HepG2 (cell line): ENCODE measurements at regions not wholly inside any gene's neighbourhood (a gene's known extent, or its start where the extent isn't known, plus 50 kb on each side); places are given as distances from the start of the nearest gene placed in this dataset.

ENCODE experiments used
- ATAC-seq: fragments of 200-7000 bp; cut with Tn5 transposase; 3 replicates; pipeline ENCODE4 v1.9.1; 2020; ENCODE audit warnings: mild to moderate bottlenecking, moderate library complexity
- BruUV-seq: library from RNA; stranded (reverse); fragments of 400-500 nt; replicated peaks from 2 replicates; lab custom pipeline; 2021; lab: Mats Ljungman, UMichigan
- CTCF ChIA-PET: fragments of 300-600 bp; formaldehyde crosslinking; extraction: SDS; loops from one replicate; lab custom pipeline; 2021; ENCODE audit warnings: low total read pairs, inconsistent platforms, low intra/inter-chr PET ratio; lab: Yijun Ruan, JAX
- POLR2A ChIA-PET: fragments of 350-600 bp; sonication (Branson Sonifier 250); formaldehyde crosslinking; loops from one replicate; lab custom pipeline; 2020; ENCODE audit warnings: antibody characterized with exemption, inconsistent platforms; lab: Yijun Ruan, JAX
- DNase-seq: peaks from one replicate; pipeline ENCODE4 v3.0.0-alpha.2; 2015; ENCODE audit warnings: low spot score
- FAIRE-seq: peaks from 3 replicates; lab custom pipeline; 2011; peaks lifted over from hg19 to GRCh38; lab: Jason Lieb, UNC
- H2AFZ ChIP-seq: one replicate; pipeline ENCODE4 v1.6.1; 2011; ENCODE audit warnings: low read length, inconsistent platforms
- H3K27ac ChIP-seq: fragments of 300-600 bp; 3 replicates; pipeline ENCODE4 v1.8.0; 2011; ENCODE audit warnings: mixed run types, mild to moderate bottlenecking, mixed read lengths, low read length, inconsistent platforms; ENCODE audit not compliant: insufficient read depth; ENCODE audit errors: extremely low read length
- H3K27me3 ChIP-seq, 2 experiments: fragments of 200-600 bp in 1 of 2; 2 replicates in 1 of 2; 3 replicates in 1 of 2; pipeline versions ENCODE4 v1.6.0 to v1.8.0; 2011; ENCODE audit warnings: low read length in 2 of 2, mild to moderate bottlenecking in 2 of 2, moderate library complexity in 2 of 2, inconsistent platforms in 1 of 2; ENCODE audit not compliant: insufficient read depth in 2 of 2, control insufficient read depth in 1 of 2
- H3K36me3 ChIP-seq, 2 experiments: fragments of 200-600 bp in 1 of 2; replicated peaks in 1 of 2; 2 replicates in 1 of 2; 3 replicates in 1 of 2; pipeline versions ENCODE4 v1.5.1 to v1.8.0; 2011; ENCODE audit warnings: low read length in 2 of 2, inconsistent platforms in 1 of 2; ENCODE audit not compliant: insufficient read depth in 2 of 2, control insufficient read depth in 1 of 2
- H3K4me1 ChIP-seq: 2 replicates; pipeline ENCODE4 v1.5.1; 2012; ENCODE audit warnings: low read length, inconsistent platforms; ENCODE audit not compliant: insufficient read depth
- H3K4me2 ChIP-seq: 2 replicates; pipeline ENCODE4 v1.6.0; 2011; ENCODE audit warnings: low read depth, low read length, inconsistent platforms
- H3K4me3 ChIP-seq, 3 experiments: fragments of 200-600 bp in 1 of 3; sonication (generic), shearing (Covaris generic) in 1 of 3; replicated peaks in 1 of 3; 2 replicates each; pipeline ENCODE4 v1.5.1; 2011 to 2016; ENCODE audit warnings: low read length in 3 of 3, inconsistent platforms in 2 of 3, low read depth in 2 of 3, mild to moderate bottlenecking in 2 of 3, control low read depth in 1 of 3, mixed read lengths in 1 of 3; ENCODE audit not compliant: insufficient read depth in 1 of 3
- H3K79me2 ChIP-seq: one replicate; pipeline ENCODE4 v1.6.1; 2011; ENCODE audit warnings: low read length, inconsistent platforms; ENCODE audit not compliant: insufficient read depth
- H3K9ac ChIP-seq: 2 replicates; pipeline ENCODE4 v1.6.0; 2011; ENCODE audit warnings: mild to moderate bottlenecking, low read depth, low read length, inconsistent platforms; ENCODE audit not compliant: insufficient read depth
- H3K9me3 ChIP-seq: 2 replicates; pipeline ENCODE4 v1.5.1; 2012; ENCODE audit warnings: mild to moderate bottlenecking, low read length
- H4K20me1 ChIP-seq: 2 replicates; pipeline ENCODE4 v1.6.0; 2011; ENCODE audit warnings: inconsistent platforms, mild to moderate bottlenecking, low read length, moderate library complexity; ENCODE audit not compliant: insufficient read depth
- CHCHD3 ChIP-seq: sonication (generic); formaldehyde crosslinking; IDR thresholded peaks from 2 replicates; pipeline ENCODE4 v1.8.0; 2022; ENCODE audit warnings: mild to moderate bottlenecking, missing genetic modification reagents, moderate library complexity
- GATAD1 ChIP-seq: IDR thresholded peaks from 2 replicates; pipeline ENCODE4 v1.6.1; 2016; ENCODE audit warnings: missing genetic modification reagents, missing compliant biosample characterization
- MED1 ChIP-seq: sonication (generic); formaldehyde crosslinking; IDR thresholded peaks from 2 replicates; pipeline ENCODE4 v1.4.0; 2020; ENCODE audit warnings: missing genetic modification reagents
- NCOA5 ChIP-seq: sonication (generic); formaldehyde crosslinking; IDR thresholded peaks from 2 replicates; pipeline ENCODE4 v1.4.0; 2020; ENCODE audit warnings: missing genetic modification reagents
- POLR2G ChIP-seq: fragments of 200-400 bp; formaldehyde crosslinking; IDR thresholded peaks from 2 replicates; pipeline ENCODE4 v1.6.1; 2018; ENCODE audit warnings: mild to moderate bottlenecking, low read depth, low read length, moderate library complexity
- RFXAP ChIP-seq: sonication (generic); formaldehyde crosslinking; IDR thresholded peaks from 2 replicates; pipeline ENCODE4 v1.4.0; 2020; ENCODE audit warnings: missing genetic modification reagents, borderline replicate concordance
- TRIM22 ChIP-seq: fragments of 450-650 bp; IDR thresholded peaks from 2 replicates; pipeline ENCODE4 v1.6.1; 2017
- ZBTB40 ChIP-seq, 2 experiments: fragments of 450-650 bp in 1 of 2; sonication (generic) in 1 of 2; formaldehyde crosslinking in 1 of 2; IDR thresholded peaks; 2 replicates each; pipeline versions ENCODE4 v1.6.1 to v1.8.0; 2016 to 2022; ENCODE audit warnings: antibody characterized with exemption in 1 of 2, mild to moderate bottlenecking in 1 of 2, missing genetic modification reagents in 1 of 2
- ZFP36L2 ChIP-seq: sonication (generic); formaldehyde crosslinking; IDR thresholded peaks from 2 replicates; pipeline ENCODE4 v1.4.0; 2020; ENCODE audit warnings: missing genetic modification reagents
- ZNF225 ChIP-seq: sonication (generic); formaldehyde crosslinking; IDR thresholded peaks from 2 replicates; pipeline ENCODE4 v1.4.0; 2020; ENCODE audit warnings: mild to moderate bottlenecking, missing genetic modification reagents
- ZNF251 ChIP-seq: sonication (generic); formaldehyde crosslinking; IDR thresholded peaks from 2 replicates; pipeline ENCODE4 v1.9.0; 2021; ENCODE audit warnings: mild to moderate bottlenecking, missing genetic modification reagents
- ZNF432 ChIP-seq: sonication (generic); formaldehyde crosslinking; IDR thresholded peaks from 2 replicates; pipeline ENCODE4 v1.5.0; 2020; ENCODE audit warnings: missing genetic modification reagents, mild to moderate bottlenecking, borderline replicate concordance
- ZNF589 ChIP-seq: sonication (generic); formaldehyde crosslinking; conservative IDR thresholded peaks from 2 replicates; pipeline ENCODE4 v1.8.0; 2022; ENCODE audit warnings: mild to moderate bottlenecking, moderate library complexity, missing genetic modification reagents
- ZNF652 ChIP-seq: IDR thresholded peaks from 2 replicates; pipeline ENCODE4 v1.6.1; 2016; ENCODE audit warnings: low read depth, borderline replicate concordance
- ZNF749 ChIP-seq: sonication (generic); formaldehyde crosslinking; IDR thresholded peaks from 2 replicates; pipeline ENCODE4 v1.8.0; 2022; ENCODE audit warnings: mild to moderate bottlenecking, missing genetic modification reagents, moderate library complexity, borderline replicate concordance
- ZNF780A ChIP-seq: sonication (generic); formaldehyde crosslinking; IDR thresholded peaks from 2 replicates; pipeline ENCODE4 v1.8.0; 2022; ENCODE audit warnings: mild to moderate bottlenecking, missing genetic modification reagents, moderate library complexity
- WGBS: methylation state at CpG from one replicate; pipeline ENCODE4 v1.1.6; 2017; ENCODE audit warnings: low lambda C conversion rate; 5-methylcytosine and 5-hydroxymethylcytosine counted together
- in situ Hi-C: cut with HindIII; loops from 2 replicates; pipeline ENCODE4 v1.10.0; 2017; ENCODE audit warnings: low pct_unique_long_range_greater_than_20kb; ENCODE audit not compliant: extremely low pct_ligation_motif_present
- intact Hi-C: fragments of 100-400 bp; cut with micrococcal nuclease; formaldehyde crosslinking; loops from one replicate; pipeline ENCODE4 v1.10.0; 2022; ENCODE audit not compliant: unreplicated experiment

GRCh38 chr2:111665551-111666116 lies 218.4 kb downstream of the ANAPC1 start:
- H3K4me2 ChIP-seq: no peak overlapping the region
- no peaks in the 10 kb centered on the region for H3K9me3 ChIP-seq
- H3K79me2 ChIP-seq: no peaks in the 10 kb centered on the region
- ATAC-seq: no peak
- H3K36me3 ChIP-seq: no peaks in the 10 kb centered on the region
- WGBS: 82% methylated on average over 3 of the region's 3 CpGs
- POLR2A ChIA-PET: no interaction called here
- DNase-seq: no peak
- no TSS peak for BruUV-seq
- H2AFZ ChIP-seq: no peak overlapping the region
- no peak overlapping the region for H3K9ac ChIP-seq
- H3K4me3 ChIP-seq: no peak overlapping the region
- in situ Hi-C loops: loop anchor here (25.0 kb wide), 1 partner anchor 178 kb away; no protein-coding TSS in a partner anchor
- no peaks in the 10 kb centered on the region for H4K20me1 ChIP-seq
- intact Hi-C loops: no loop called here
- no peak overlapping the region for H3K27ac ChIP-seq
- H3K4me1 ChIP-seq: peaks cover 14% of the 10 kb centered on the region
- no peaks in the 10 kb centered on the region; a peak in 2 of 5 replicates for H3K27me3 ChIP-seq
- no peak for FAIRE-seq
- CTCF ChIA-PET: no interaction called here
- no peak for TF ChIP-seq ZNF225 (CRISPR knock-in tag)
- TF ChIP-seq ZNF432 (CRISPR knock-in tag): no peak
- no peak for TF ChIP-seq ZNF251 (CRISPR knock-in tag)
- no peak for TF ChIP-seq TRIM22
- no peak for TF ChIP-seq NCOA5 (CRISPR knock-in tag)
- no peak for TF ChIP-seq ZNF780A
- TF ChIP-seq GATAD1 (CRISPR knock-in tag): no peak
- no peak for TF ChIP-seq CHCHD3
- no peak for TF ChIP-seq MED1
- no peak for TF ChIP-seq ZFP36L2 (CRISPR knock-in tag)
- no peak for TF ChIP-seq RFXAP (CRISPR knock-in tag)
- TF ChIP-seq ZNF652 (CRISPR knock-in tag): no peak
- TF ChIP-seq ZBTB40 (IDR thresholded peaks at IDR 0.05): no peak
- no peak for TF ChIP-seq ZBTB40 (CRISPR knock-in tag; IDR thresholded peaks at IDR 0.05)
- no peak for TF ChIP-seq POLR2G
- TF ChIP-seq ZNF749 (CRISPR knock-in tag): no peak
- TF ChIP-seq ZNF589 (CRISPR knock-in tag): no peak
